Stimulated activated CD8-positive, alpha-beta memory T cell treated with anti-CD3 and anti-CD28 coated beads, Interleukin-7, amount 100 ng/mL, for 4 hours (primary cell): ENCODE measurements at regions not wholly inside any gene's neighbourhood (a gene's known extent, or its start where the extent isn't known, plus 50 kb on each side); places are given as distances from the start of the nearest gene placed in this dataset.

Source experiments
- DNase-seq, 2 donors: peaks; one replicate each; pipeline ENCODE4 v3.0.0-alpha.2; 2020; ENCODE audit warnings: low read depth in 2 of 2

DNA sequence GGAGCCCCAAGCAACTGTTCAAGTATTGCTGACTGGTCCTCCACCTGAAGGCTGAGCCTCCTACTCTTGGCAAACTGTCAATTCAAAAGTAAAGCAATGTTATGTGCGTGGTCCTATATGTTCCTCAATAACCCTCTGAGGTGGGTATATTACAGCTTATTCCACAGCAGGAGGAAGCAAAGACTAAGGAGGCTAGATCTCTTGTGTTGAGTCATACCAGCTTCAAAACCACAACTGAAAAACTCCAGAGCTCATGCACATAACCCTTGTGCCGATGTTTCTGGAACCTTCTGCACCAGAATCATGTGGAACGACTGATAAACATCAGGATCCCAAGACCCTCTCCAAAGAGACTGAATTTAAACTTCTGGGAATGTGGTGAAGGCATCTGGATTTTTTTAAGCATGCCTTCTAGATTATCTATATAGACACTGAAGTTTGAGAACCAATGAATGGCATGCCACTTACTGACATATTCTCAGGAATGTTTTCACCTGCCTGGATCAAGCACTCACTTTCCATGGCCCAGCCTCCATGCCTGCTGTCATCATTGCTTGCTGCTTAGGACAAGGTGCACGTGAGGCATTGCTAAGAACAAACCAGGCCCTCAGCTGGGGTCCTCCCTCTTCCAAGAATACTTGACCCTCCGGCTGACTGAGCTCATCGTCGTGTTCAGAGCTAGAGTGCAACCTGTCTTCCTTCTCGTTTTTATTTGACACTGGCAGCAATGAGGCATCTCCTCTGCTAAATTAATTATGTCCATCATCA, 194.7 kb downstream of the BCL11B start:
- no peak for DNase-seq

GRCh38 chr14:99077844-99078236, 194.2 kb downstream of the BCL11B start:
- DNase-seq, result no peak

- DNase-seq, result no peak
Observed at GRCh38 chr14:99078426-99078825, 193.6 kb downstream of the BCL11B start.

DNA sequence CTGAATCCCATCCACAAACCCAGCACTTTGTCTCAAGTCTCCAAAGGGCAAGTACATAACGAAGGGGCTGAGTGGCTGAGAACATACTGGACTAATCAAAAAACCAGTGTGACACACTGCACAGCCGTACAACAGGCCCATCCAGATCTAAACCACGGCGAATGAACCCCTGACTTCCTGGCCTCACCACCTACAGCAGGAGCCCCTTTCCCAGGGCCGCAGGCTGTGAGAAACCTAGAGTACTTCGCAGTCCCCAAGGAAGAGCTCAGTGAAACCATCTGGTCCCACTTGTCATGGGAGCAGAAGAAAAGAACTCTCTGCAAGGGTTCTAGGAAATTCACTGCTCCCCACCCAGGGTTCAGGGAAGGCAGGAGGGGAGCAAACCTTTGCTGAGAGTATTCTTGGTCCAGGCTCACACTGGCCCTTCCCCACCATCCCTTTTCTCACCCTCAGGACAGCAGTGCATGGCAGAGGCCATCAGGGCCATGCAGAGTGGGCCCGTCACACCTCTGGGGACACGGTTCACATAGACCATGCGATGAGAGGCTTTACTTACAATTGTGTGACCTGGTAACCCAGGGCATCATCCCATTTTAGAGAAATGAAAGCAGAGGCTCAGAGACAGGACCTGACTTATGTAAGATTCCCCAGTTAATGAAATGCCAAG, 192.8 kb downstream of the BCL11B start:
- DNase-seq, result no peak

DNA sequence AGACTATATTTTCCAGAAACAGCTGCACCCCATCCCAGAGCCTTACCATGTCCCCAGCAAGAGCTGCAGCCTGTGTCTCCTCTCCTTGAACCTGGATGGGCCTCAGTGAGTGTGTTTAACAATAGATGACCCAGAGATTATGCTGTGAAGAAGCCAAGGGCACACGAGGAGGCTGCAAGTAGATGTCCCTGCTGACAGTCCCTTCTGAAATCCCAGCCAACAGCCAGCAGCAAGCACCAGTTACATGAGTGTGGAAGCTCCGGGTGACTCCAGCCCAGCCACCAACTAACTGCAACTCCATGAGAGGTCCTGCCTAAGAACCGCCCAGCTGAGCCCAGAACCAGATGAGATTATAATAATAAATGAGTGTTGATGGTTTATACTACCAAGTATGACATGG, 191.7 kb downstream of the BCL11B start:
- no peak for DNase-seq

DNA sequence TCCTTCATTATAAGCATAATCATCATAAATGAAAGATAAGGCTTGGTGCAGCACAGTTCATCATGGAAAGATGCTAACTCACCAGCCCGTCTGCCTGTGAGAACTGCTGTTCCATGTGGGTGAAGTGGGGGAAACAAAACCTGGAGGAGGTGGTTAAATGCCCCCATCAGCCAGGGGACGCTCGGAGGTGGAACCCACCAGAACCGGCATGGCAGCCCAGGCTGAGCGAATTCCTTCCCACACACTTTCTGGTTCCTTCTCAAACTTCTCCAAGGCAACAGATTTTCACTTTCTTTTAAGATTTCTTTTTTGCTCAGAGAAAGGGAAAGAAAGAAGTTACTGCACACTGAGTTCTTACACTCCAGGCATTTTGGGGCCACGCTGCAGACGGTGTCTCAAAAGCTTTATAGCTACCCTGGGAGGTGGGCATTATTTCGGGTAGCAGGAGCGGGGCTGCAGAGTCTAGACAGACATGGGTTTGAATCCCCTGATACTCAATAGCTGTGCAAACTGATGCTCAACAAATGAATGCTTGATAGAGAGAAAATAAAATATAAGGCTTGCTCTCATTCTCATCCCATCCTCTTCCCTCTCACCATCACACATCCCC, 190.7 kb downstream of the BCL11B start:
- DNase-seq, result no peak

DNA sequence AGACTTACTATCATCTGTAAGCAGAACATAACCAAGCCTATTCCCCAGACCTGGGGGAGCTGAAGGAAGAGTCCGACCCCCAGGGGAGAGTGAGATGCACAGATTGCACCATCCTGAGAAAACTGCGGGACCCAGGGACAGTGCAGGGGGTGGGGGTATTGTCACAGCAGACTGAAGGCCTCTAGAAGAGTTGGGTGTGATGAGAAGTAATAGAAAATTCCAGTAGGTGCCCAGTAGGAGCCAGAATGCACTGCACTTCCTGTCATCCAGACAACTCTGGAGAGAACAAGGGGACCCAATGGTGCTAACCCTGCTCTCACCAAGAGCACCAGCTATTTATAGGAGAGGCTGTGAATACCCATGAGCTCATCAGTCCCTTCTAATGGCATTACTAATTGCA, 190.1 kb downstream of the BCL11B start:
- DNase-seq, result no peak

DNA sequence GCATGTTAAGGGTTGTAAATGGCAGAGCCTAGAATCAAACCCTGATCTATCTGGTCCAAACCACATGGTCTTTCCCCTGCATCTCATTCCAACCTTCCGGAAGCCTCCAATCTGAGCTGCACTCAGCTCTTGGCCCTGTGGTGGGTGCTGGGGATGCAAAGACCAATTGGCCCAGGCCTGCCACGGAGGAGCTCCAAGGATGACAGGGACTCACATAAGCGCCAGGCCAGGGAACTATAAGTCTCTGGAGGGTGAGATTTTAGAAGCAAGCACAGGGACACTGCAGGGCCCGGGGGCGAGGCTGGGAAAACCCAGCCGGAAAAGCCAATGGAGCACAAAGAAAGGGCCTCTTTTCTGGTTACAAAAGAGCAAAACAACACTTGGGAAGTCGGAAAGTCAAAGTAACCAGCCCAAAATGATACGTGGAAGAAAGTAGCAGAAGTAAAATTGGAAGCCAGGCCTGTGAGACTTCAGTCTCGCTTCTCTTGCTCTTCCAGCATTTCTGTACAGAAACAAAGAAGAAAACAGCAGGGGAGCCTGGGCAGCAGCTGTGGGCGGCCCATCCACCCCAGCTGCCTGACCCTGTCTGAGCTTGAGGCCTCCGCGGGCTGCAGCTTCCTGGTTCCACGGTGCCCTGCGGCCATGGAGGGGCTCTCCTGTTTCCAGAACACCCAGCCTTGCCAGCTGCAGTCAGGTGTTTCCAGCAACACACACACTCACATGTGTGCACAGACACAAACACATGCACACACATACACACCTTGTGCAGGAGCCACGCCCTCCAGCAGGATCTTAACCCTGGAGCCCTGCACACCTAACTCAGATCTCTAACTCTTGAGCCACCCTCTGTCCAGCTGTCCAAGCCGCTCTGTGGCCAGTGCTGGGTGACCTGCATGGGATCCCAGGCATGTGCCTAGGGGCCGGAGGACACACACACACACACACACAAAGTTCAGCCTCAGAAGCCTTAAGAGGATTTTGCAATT, 178.2 kb downstream of the BCL11B start:
- no peak for DNase-seq

GRCh38 chr14:99094901-99095300, 177.1 kb downstream of the BCL11B start:
- DNase-seq, result no peak

GRCh38 chr14:99095369-99095768, 176.6 kb downstream of the BCL11B start:
- no peak for DNase-seq

DNA sequence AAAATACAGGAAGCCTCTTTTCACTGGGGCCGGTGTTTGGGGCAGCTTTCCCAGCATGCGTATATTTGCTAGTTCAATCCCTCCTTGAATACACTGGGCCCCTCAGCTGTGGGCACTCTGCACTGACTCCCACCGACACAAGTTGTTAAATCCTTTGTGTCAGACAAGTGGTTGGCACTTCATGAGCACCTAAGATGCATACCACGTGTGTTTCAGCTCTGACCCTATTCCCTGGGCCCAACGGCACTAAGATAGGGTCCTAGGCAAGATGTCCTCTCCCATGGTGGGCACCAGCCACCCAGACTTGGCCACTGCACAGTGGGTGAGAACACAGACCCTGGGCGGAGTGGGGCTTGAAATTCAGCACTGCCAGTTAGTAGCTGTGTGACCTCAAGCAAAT, 173.8 kb downstream of the BCL11B start:
- DNase-seq, result no peak

GRCh38 chr14:99099051-99099787, 172.8 kb downstream of the BCL11B start:
- no peak for DNase-seq

DNA sequence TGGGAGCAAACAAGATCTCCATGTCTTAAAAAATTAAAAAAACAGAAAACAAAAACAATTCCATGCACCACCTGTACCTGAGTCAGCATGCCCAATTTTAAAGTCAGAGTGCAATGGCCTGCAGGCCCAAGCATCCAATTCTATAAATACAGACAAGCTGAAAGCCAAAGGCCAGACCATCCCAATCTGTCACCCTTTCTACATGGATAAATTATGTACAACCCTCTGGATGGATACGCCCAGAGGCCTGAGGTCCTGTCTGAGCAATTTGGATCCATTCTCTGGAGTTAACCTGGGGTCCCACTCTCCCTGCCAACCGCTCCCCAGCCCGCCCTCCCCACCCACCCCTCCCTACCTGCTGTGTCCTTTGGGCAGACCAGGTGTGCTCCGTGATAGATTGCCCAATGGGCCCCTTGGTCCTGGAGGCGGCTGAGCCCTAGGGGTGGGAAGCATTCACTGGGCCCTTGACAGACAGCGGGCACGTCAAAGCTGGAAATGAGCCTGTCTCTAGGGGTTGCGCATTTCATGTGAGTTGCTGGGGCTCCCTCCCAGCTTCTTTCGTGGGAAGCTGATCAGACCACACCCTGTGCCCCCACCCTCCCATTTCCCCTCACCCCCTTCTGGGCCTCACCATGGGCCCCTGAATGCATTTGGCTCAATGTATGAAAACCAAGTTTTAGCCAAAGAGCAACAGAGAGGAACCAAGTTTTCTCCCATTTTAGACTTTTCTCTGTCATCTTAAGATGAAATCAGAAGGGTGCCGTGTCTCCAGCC, 171.3 kb downstream of the BCL11B start:
- DNase-seq, result no peak

- DNase-seq, result no peak
Observed at GRCh38 chr14:99101855-99102461, 170.0 kb downstream of the BCL11B start.

GRCh38 chr14:99116741-99117295, 155.2 kb downstream of the BCL11B start:
- no peak for DNase-seq

DNA sequence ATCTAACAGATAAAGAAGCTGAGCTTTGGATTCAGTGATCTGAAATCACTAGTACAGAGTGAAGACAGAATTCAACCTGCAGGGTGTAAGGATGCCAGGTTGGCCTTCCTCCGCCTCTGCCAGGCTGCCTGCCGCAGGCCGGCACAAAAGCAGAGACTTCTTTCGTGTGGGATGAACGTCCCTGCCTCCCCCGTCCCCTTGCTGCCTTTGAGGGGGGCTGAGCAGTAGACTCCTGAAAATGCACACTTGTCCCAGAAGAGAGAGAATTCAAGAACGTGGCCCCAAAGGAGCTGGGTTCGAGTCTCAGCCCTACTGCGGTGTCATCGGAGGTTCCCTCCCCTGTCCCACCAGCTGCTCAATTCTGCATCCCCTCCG, 154.3 kb downstream of the BCL11B start:
- DNase-seq, result no peak

DNA sequence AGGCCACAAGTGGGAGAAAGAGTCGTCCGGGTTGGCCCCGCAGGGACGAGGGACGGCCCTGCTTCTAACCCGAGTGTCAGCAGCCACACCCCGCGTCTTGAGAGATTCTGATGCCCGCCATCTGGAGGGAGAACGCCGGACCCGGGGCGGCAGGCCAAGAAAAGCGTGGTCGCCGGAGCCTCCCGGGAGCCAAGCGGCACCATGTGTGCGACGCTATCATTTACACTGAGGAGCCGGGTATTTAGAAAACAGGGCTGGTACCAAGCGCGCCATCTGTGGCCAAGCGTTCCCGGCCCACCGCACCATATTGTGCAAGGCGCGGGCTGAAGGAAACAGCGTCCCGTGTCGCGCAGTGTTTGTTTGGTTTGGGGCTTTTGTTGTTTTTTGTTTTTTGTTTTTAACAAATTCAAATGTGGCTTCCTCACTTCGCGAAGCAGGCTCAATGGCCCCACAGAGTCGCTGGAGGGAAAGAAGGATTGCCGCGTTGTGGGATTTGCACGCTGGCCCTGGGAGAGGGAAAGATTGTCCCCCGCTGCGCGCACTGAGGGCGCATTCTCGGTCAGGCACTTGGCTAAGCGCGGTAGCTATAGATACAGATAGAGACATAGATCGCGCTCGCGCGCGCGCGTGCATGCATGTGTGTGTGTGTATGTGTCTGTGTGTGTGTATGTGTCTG, 153.8 kb downstream of the BCL11B start:
- no peak for DNase-seq

- DNase-seq, result no peak
Observed at GRCh38 chr14:99118946-99119345, 153.1 kb downstream of the BCL11B start.
